ENCODE measurements at regions not wholly inside any gene's neighbourhood (a gene's known extent, or its start where the extent isn't known, plus 50 kb on each side); places are given as distances from the start of the nearest gene placed in this dataset.
"Not testable (repeated sequence)": the region's sequence is repeated elsewhere in the genome, so short reads cannot be mapped to it uniquely, and the experiment has no call there.

DNA sequence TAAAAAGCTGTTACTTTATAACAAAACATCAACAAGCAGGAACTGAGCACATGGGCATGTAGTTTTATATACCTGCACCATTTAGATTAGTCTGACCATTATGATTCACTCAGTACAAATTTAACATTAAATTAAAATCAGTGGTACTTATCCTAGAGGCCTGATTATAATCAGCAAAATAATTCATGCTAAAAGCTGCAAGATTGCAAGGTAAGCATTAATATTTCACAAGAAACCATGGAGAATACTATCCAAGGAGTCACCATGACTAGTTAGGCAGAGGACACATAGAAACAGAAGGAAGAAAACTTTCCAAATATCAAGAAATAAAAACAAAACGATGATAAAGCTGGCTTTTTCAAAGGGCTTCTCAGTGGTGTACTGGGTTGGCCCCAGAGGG is 297.5 kb downstream of the KLF13 start:
- H3K4me1 ChIP-seq (ENCODE audit: control insufficient read depth in 1 of 2, insufficient read depth in 2 of 2, low read length in 2 of 2); H3K27me3 ChIP-seq (ENCODE audit: low read depth, low read length); H3K4me3 ChIP-seq (ENCODE audit: low read depth in 1 of 2, low read length in 2 of 2); H3K36me3 ChIP-seq (ENCODE audit: control insufficient read depth in 1 of 2, insufficient read depth in 2 of 2, low read length in 2 of 2); H3K9me3 ChIP-seq (ENCODE audit: control insufficient read depth in 1 of 2, low read length in 2 of 2); H3K27ac ChIP-seq (ENCODE audit: low read length): not testable (repeated sequence)

DNA sequence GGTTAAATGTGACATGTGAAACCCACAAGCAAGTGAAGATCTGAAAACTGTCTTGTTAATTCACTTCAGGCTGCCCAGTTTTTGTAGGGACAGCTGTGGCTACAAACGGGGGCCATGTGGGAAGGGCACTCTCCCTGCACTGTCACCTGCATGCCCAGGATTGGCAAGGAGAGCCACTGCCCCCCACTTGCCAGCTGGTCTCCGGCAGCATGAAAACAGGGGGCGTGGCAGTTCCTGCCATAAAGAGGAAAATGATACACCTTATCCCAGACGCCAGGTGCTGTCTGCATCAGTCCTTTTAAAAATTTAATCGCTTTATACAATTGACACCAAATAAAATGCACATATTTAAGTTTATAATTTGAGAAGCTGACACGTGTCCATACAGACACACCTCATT is 309.1 kb downstream of the KLF13 start:
- not testable (repeated sequence) for H3K27ac ChIP-seq (ENCODE audit: low read length); H3K4me3 ChIP-seq (ENCODE audit: low read depth in 1 of 2, low read length in 2 of 2); H3K4me1 ChIP-seq (ENCODE audit: control insufficient read depth in 1 of 2, insufficient read depth in 2 of 2, low read length in 2 of 2); H3K27me3 ChIP-seq (ENCODE audit: low read depth, low read length); H3K36me3 ChIP-seq (ENCODE audit: control insufficient read depth in 1 of 2, insufficient read depth in 2 of 2, low read length in 2 of 2); H3K9me3 ChIP-seq (ENCODE audit: control insufficient read depth in 1 of 2, low read length in 2 of 2)

- not testable (repeated sequence) for H3K4me3 ChIP-seq (ENCODE audit: low read depth in 1 of 2, low read length in 2 of 2); H3K9me3 ChIP-seq (ENCODE audit: control insufficient read depth in 1 of 2, low read length in 2 of 2); H3K4me1 ChIP-seq (ENCODE audit: control insufficient read depth in 1 of 2, insufficient read depth in 2 of 2, low read length in 2 of 2); H3K27me3 ChIP-seq (ENCODE audit: low read depth, low read length); H3K27ac ChIP-seq (ENCODE audit: low read length); H3K36me3 ChIP-seq (ENCODE audit: control insufficient read depth in 1 of 2, insufficient read depth in 2 of 2, low read length in 2 of 2)
These were observed 310.3 kb downstream of the KLF13 start for GRCh38 chr15:31636911-31637310.

- not testable (repeated sequence) for H3K27ac ChIP-seq (ENCODE audit: low read length); H3K36me3 ChIP-seq (ENCODE audit: control insufficient read depth in 1 of 2, insufficient read depth in 2 of 2, low read length in 2 of 2); H3K4me3 ChIP-seq (ENCODE audit: low read depth in 1 of 2, low read length in 2 of 2); H3K4me1 ChIP-seq (ENCODE audit: control insufficient read depth in 1 of 2, insufficient read depth in 2 of 2, low read length in 2 of 2); H3K9me3 ChIP-seq (ENCODE audit: control insufficient read depth in 1 of 2, low read length in 2 of 2); H3K27me3 ChIP-seq (ENCODE audit: low read depth, low read length)
These were observed 317.3 kb downstream of the KLF13 start for GRCh38 chr15:31643955-31644354.

GRCh38 chr15:31644761-31645160 is 318.1 kb downstream of the KLF13 start:
- not testable (repeated sequence) for H3K27me3 ChIP-seq (ENCODE audit: low read depth, low read length); H3K9me3 ChIP-seq (ENCODE audit: control insufficient read depth in 1 of 2, low read length in 2 of 2); H3K27ac ChIP-seq (ENCODE audit: low read length); H3K4me3 ChIP-seq (ENCODE audit: low read depth in 1 of 2, low read length in 2 of 2); H3K36me3 ChIP-seq (ENCODE audit: control insufficient read depth in 1 of 2, insufficient read depth in 2 of 2, low read length in 2 of 2); H3K4me1 ChIP-seq (ENCODE audit: control insufficient read depth in 1 of 2, insufficient read depth in 2 of 2, low read length in 2 of 2)

DNA sequence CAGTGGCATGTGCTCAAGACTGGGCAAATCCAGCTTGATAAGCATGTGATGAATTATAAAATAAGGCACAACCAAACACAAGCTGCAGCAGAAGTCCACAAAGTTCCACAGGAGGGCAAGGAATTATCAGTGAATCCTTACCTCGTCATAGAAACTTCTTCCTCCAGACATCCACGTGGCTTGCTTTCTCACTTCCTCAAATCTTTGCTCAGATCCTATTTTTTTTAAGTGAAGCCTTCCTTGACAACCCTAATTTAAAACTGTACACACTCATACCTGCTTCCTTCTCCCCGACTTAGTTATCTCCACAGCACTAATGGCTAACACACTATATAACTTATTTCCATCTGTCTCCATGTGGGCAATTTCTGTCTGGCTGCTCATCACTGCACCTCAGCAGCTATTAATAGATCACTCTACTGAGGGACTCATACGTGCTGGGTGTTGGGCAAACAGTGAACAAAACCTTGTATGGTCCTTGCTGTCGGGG is 320.7 kb downstream of the KLF13 start:
- H3K4me3 ChIP-seq (ENCODE audit: low read depth in 1 of 2, low read length in 2 of 2); H3K36me3 ChIP-seq (ENCODE audit: control insufficient read depth in 1 of 2, insufficient read depth in 2 of 2, low read length in 2 of 2); H3K27ac ChIP-seq (ENCODE audit: low read length); H3K27me3 ChIP-seq (ENCODE audit: low read depth, low read length); H3K4me1 ChIP-seq (ENCODE audit: control insufficient read depth in 1 of 2, insufficient read depth in 2 of 2, low read length in 2 of 2); H3K9me3 ChIP-seq (ENCODE audit: control insufficient read depth in 1 of 2, low read length in 2 of 2): not testable (repeated sequence)

DNA sequence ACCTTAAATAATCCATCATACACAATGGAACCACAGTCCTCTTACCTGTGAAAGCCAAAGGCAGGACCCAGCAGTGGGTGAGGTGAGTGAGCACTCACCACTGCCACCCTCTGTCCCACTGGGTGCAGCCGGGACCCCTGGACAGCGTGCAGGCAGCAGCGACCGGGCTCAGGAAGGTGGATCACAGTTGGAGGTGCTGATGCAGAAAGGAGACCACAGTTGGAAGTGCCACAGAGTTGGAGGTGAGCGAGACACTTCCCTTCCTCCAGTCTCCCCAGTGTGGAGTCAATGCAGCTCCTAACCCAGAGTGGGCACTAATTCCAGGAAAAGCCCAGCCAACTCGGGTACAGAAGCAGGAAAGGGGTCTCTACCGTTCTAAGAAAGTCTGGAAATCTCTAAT is 323.0 kb downstream of the KLF13 start:
- not testable (repeated sequence) for H3K4me3 ChIP-seq (ENCODE audit: low read depth in 1 of 2, low read length in 2 of 2); H3K27me3 ChIP-seq (ENCODE audit: low read depth, low read length); H3K4me1 ChIP-seq (ENCODE audit: control insufficient read depth in 1 of 2, insufficient read depth in 2 of 2, low read length in 2 of 2); H3K27ac ChIP-seq (ENCODE audit: low read length); H3K36me3 ChIP-seq (ENCODE audit: control insufficient read depth in 1 of 2, insufficient read depth in 2 of 2, low read length in 2 of 2); H3K9me3 ChIP-seq (ENCODE audit: control insufficient read depth in 1 of 2, low read length in 2 of 2)

GRCh38 chr15:31650055-31650701 is 323.5 kb downstream of the KLF13 start:
- not testable (repeated sequence) for H3K9me3 ChIP-seq (ENCODE audit: control insufficient read depth in 1 of 2, low read length in 2 of 2); H3K4me3 ChIP-seq (ENCODE audit: low read depth in 1 of 2, low read length in 2 of 2); H3K36me3 ChIP-seq (ENCODE audit: control insufficient read depth in 1 of 2, insufficient read depth in 2 of 2, low read length in 2 of 2); H3K27me3 ChIP-seq (ENCODE audit: low read depth, low read length); H3K4me1 ChIP-seq (ENCODE audit: control insufficient read depth in 1 of 2, insufficient read depth in 2 of 2, low read length in 2 of 2); H3K27ac ChIP-seq (ENCODE audit: low read length)

- H3K9me3 ChIP-seq (ENCODE audit: control insufficient read depth in 1 of 2, low read length in 2 of 2); H3K4me3 ChIP-seq (ENCODE audit: low read depth in 1 of 2, low read length in 2 of 2); H3K4me1 ChIP-seq (ENCODE audit: control insufficient read depth in 1 of 2, insufficient read depth in 2 of 2, low read length in 2 of 2); H3K36me3 ChIP-seq (ENCODE audit: control insufficient read depth in 1 of 2, insufficient read depth in 2 of 2, low read length in 2 of 2); H3K27ac ChIP-seq (ENCODE audit: low read length); H3K27me3 ChIP-seq (ENCODE audit: low read depth, low read length): not testable (repeated sequence)
These were observed 330.3 kb downstream of the KLF13 start for GRCh38 chr15:31656915-31657314.

DNA sequence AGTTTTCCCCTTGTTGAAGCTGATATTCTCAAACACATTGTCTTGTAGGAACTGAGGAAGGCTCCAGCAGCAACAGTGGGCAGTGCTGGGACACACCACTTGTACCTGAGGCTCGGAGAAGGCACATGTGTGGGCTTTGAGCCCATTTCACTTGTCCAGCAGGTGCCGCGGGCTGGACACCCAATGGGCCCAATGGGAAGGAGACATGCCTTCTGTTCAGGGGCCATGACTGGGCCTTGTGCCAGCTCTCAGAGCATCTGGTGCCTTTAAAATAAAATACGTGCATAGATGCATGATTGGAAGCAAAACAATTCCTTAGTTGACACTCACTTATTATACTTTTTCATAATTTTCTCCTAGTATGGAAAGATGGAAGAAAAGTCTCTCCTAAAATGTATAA is 334.2 kb downstream of the KLF13 start:
- Histone ChIP-seq H3K4me3 (ENCODE audit: low read depth in 1 of 2, low read length in 2 of 2) (no peak overlapping the region), H3K36me3 (ENCODE audit: control insufficient read depth in 1 of 2, insufficient read depth in 2 of 2, low read length in 2 of 2) (no peaks in the 10 kb centered on the region), H3K9me3 (ENCODE audit: control insufficient read depth in 1 of 2, low read length in 2 of 2) (no peaks in the 10 kb centered on the region), H3K4me1 (ENCODE audit: control insufficient read depth in 1 of 2, insufficient read depth in 2 of 2, low read length in 2 of 2) (no peaks in the 10 kb centered on the region), H3K27ac (ENCODE audit: low read length) (no peak overlapping the region), H3K27me3 (ENCODE audit: low read depth, low read length) (no peaks in the 10 kb centered on the region)

DNA sequence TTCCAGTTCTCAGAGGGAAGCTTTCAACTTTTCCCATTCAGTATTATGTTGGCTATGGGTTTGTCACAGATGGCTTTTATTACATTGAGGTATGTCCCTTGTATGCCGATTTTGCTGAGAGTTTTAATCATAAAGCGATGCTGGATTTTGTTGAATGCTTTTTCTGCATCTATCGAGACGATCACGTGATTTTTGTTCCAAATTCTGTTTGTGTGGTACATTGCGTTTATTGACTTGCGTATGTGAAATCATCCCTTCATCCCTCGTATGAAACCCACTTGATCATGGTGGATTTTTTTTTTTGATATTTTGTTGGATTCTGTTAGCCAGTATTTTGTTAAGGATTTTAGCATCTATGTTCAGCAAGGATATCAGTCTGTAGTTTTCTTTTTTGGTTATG is 339.1 kb downstream of the KLF13 start:
- H3K27me3 ChIP-seq (ENCODE audit: low read depth, low read length); H3K4me1 ChIP-seq (ENCODE audit: control insufficient read depth in 1 of 2, insufficient read depth in 2 of 2, low read length in 2 of 2); H3K36me3 ChIP-seq (ENCODE audit: control insufficient read depth in 1 of 2, insufficient read depth in 2 of 2, low read length in 2 of 2); H3K9me3 ChIP-seq (ENCODE audit: control insufficient read depth in 1 of 2, low read length in 2 of 2); H3K27ac ChIP-seq (ENCODE audit: low read length); H3K4me3 ChIP-seq (ENCODE audit: low read depth in 1 of 2, low read length in 2 of 2): not testable (repeated sequence)

- H3K4me1 ChIP-seq (ENCODE audit: control insufficient read depth in 1 of 2, insufficient read depth in 2 of 2, low read length in 2 of 2); H3K27me3 ChIP-seq (ENCODE audit: low read depth, low read length); H3K27ac ChIP-seq (ENCODE audit: low read length); H3K4me3 ChIP-seq (ENCODE audit: low read depth in 1 of 2, low read length in 2 of 2); H3K9me3 ChIP-seq (ENCODE audit: control insufficient read depth in 1 of 2, low read length in 2 of 2); H3K36me3 ChIP-seq (ENCODE audit: control insufficient read depth in 1 of 2, insufficient read depth in 2 of 2, low read length in 2 of 2): not testable (repeated sequence)
These were observed 342.7 kb downstream of the KLF13 start for GRCh38 chr15:31669158-31669908.

Data from muscle layer of duodenum (tissue), 2 donors.